IMR-90 (cell line): ENCODE measurements at regions not wholly inside any gene's neighbourhood (a gene's known extent, or its start where the extent isn't known, plus 50 kb on each side); places are given as distances from the start of the nearest gene placed in this dataset.

Source experiments
- ATAC-seq: fragments of 200-7000 bp; cut with Tn5 transposase; 2 replicates; pipeline ENCODE4 v1.9.1; 2020; ENCODE audit warnings: low read depth, mild to moderate bottlenecking, moderate library complexity
- BruUV-seq: library from RNA; stranded (reverse); fragments of 400-500 nt; replicated peaks from 2 replicates; lab custom pipeline; 2021; lab: Mats Ljungman, UMichigan
- CTCF ChIA-PET: fragments of 300-600 bp; formaldehyde crosslinking; extraction: SDS; loops from one replicate; lab custom pipeline; 2021; ENCODE audit warnings: antibody characterized with exemption; lab: Yijun Ruan, JAX
- POLR2A ChIA-PET: fragments of 300-600 bp; sonication (Branson Sonifier 250); formaldehyde crosslinking; loops from one replicate; lab custom pipeline; 2022; ENCODE audit warnings: antibody characterized with exemption; ENCODE audit not compliant: unreplicated experiment; lab: Charles Lee
- DNase-seq: peaks from one replicate; pipeline ENCODE4 v3.0.0; 2013
- H2AFZ ChIP-seq: replicated peaks from 2 replicates; pipeline ENCODE3; 2013; ENCODE audit warnings: low read length, mild to moderate bottlenecking; ENCODE audit not compliant: poor library complexity
- H2AK5ac ChIP-seq: 2 replicates; pipeline ENCODE4 v1.6.1; 2013; ENCODE audit warnings: low read depth, low read length, inconsistent platforms
- H2AK9ac ChIP-seq: replicated peaks from 2 replicates; pipeline ENCODE3; 2013; ENCODE audit warnings: mild to moderate bottlenecking, low read depth, low read length, moderate library complexity; ENCODE audit not compliant: poor library complexity
- H2BK120ac ChIP-seq: 2 replicates; pipeline ENCODE4 v1.6.1; 2013; ENCODE audit warnings: low read depth, low read length, inconsistent platforms
- H2BK15ac ChIP-seq: 3 replicates; pipeline ENCODE4 v1.6.1; 2013; ENCODE audit warnings: low read depth, low read length, inconsistent platforms
- H2BK20ac ChIP-seq: 2 replicates; pipeline ENCODE4 v1.6.1; 2013; ENCODE audit warnings: low read depth, mild to moderate bottlenecking, inconsistent platforms, low read length, moderate library complexity
- H2BK5ac ChIP-seq: 2 replicates; pipeline ENCODE4 v1.6.1; 2013; ENCODE audit warnings: mild to moderate bottlenecking, low read depth, low read length, inconsistent platforms; ENCODE audit not compliant: poor library complexity, severe bottlenecking
- H3K14ac ChIP-seq: replicated peaks from 2 replicates; pipeline ENCODE4 v1.6.1; 2013; ENCODE audit warnings: low read depth, low read length, inconsistent platforms
- H3K18ac ChIP-seq: 2 replicates; pipeline ENCODE4 v1.6.1; 2013; ENCODE audit warnings: low read depth, low read length, control low read depth
- H3K23ac ChIP-seq: 2 replicates; pipeline ENCODE4 v1.6.1; 2013; ENCODE audit warnings: low read depth, low read length, inconsistent platforms
- H3K27ac ChIP-seq: 2 replicates; pipeline ENCODE4 v1.5.1; 2013; ENCODE audit warnings: mild to moderate bottlenecking, control low read depth, low read length; ENCODE audit not compliant: insufficient read depth
- H3K27me3 ChIP-seq: 2 replicates; pipeline ENCODE4 v1.6.1; 2013; ENCODE audit warnings: low read length; ENCODE audit not compliant: control insufficient read depth, insufficient read depth
- H3K36me3 ChIP-seq: 2 replicates; pipeline ENCODE4 v1.6.1; 2013; ENCODE audit warnings: low read length, mixed read lengths; ENCODE audit not compliant: control insufficient read depth, insufficient read depth
- H3K4ac ChIP-seq: 2 replicates; pipeline ENCODE4 v1.6.1; 2013; ENCODE audit warnings: low read depth, low read length, inconsistent platforms
- H3K4me1 ChIP-seq: 2 replicates; pipeline ENCODE4 v1.6.1; 2013; ENCODE audit warnings: low read length, mixed read lengths; ENCODE audit not compliant: control insufficient read depth, insufficient read depth
- H3K4me2 ChIP-seq: 2 replicates; pipeline ENCODE4 v1.6.1; 2013; ENCODE audit warnings: low read depth, mild to moderate bottlenecking, control low read depth, low read length, moderate library complexity
- H3K4me3 ChIP-seq: 2 replicates; pipeline ENCODE4 v1.5.1; 2013; ENCODE audit warnings: low read depth, mild to moderate bottlenecking, control low read depth, low read length, moderate library complexity; ENCODE audit not compliant: insufficient read depth
- H3K56ac ChIP-seq: 2 replicates; pipeline ENCODE4 v1.6.1; 2013; ENCODE audit warnings: low read length, inconsistent platforms; ENCODE audit not compliant: insufficient read depth; ENCODE audit errors: extremely low read depth
- H3K79me1 ChIP-seq, 2 experiments: 2 replicates each; pipeline ENCODE4 v1.6.1; 2013; ENCODE audit warnings: low read length in 2 of 2, inconsistent platforms in 1 of 2, low read depth in 1 of 2
- H3K9ac ChIP-seq: 2 replicates; pipeline ENCODE4 v1.6.1; 2013; ENCODE audit warnings: low read depth, low read length, control low read depth
- H3K9me1 ChIP-seq: 2 replicates; pipeline ENCODE4 v1.6.1; 2013; ENCODE audit warnings: low read length, inconsistent platforms; ENCODE audit not compliant: insufficient read depth
- H3K9me3 ChIP-seq: 2 replicates; pipeline ENCODE4 v1.6.1; 2013; ENCODE audit warnings: low read length; ENCODE audit not compliant: control insufficient read depth, insufficient read depth
- H4K20me1 ChIP-seq: 2 replicates; pipeline ENCODE4 v1.6.1; 2013; ENCODE audit warnings: low read length, inconsistent platforms; ENCODE audit not compliant: insufficient read depth
- H4K5ac ChIP-seq: 2 replicates; pipeline ENCODE4 v1.6.1; 2013; ENCODE audit warnings: mild to moderate bottlenecking, low read depth, low read length, control low read depth
- H4K8ac ChIP-seq, 2 experiments: 2 replicates each; pipeline ENCODE4 v1.6.1; 2013; ENCODE audit warnings: low read depth in 2 of 2, low read length in 2 of 2, control low read depth in 1 of 2, inconsistent platforms in 1 of 2
- H4K91ac ChIP-seq: 2 replicates; pipeline ENCODE4 v1.6.1; 2013; ENCODE audit warnings: low read depth, low read length, inconsistent platforms; ENCODE audit not compliant: insufficient read depth
- CEBPB ChIP-seq: IDR thresholded peaks from 2 replicates; pipeline ENCODE4 v1.6.1; 2012; ENCODE audit warnings: low read depth, low read length, improper control_type of control experiment
- FOS ChIP-seq: fragments of 150-350 bp; IDR thresholded peaks from 2 replicates; pipeline ENCODE4 v1.6.1; 2016; ENCODE audit warnings: low read depth, low read length
- MAFK ChIP-seq: IDR thresholded peaks from 2 replicates; pipeline ENCODE4 v1.6.1; 2012; ENCODE audit warnings: low read depth, low read length, improper control_type of control experiment
- MAZ ChIP-seq: IDR thresholded peaks from 2 replicates; pipeline ENCODE4 v1.6.1; 2012; ENCODE audit warnings: low read depth, mild to moderate bottlenecking, low read length, improper control_type of control experiment, moderate library complexity, borderline replicate concordance
- MXI1 ChIP-seq: IDR thresholded peaks from 2 replicates; pipeline ENCODE4 v1.6.1; 2012; ENCODE audit warnings: low read depth, mild to moderate bottlenecking, low read length, moderate library complexity, borderline replicate concordance
- NFE2L2 ChIP-seq: fragments of 150-350 bp; IDR thresholded peaks from 2 replicates; pipeline ENCODE4 v1.6.1; 2016; ENCODE audit warnings: low read depth, mild to moderate bottlenecking, low read length
- POLR2A ChIP-seq: IDR thresholded peaks from 2 replicates; pipeline ENCODE4 v1.6.1; 2012; ENCODE audit warnings: mild to moderate bottlenecking, low read depth, low read length
- RCOR1 ChIP-seq: IDR thresholded peaks from 2 replicates; pipeline ENCODE4 v1.6.1; 2012; ENCODE audit warnings: mild to moderate bottlenecking, low read length, improper control_type of control experiment; ENCODE audit not compliant: insufficient replicate concordance
- RFX5 ChIP-seq: IDR thresholded peaks from 2 replicates; pipeline ENCODE4 v1.8.0; 2012; ENCODE audit warnings: low read depth, mild to moderate bottlenecking, low read length, moderate library complexity
- SMC3 ChIP-seq: fragments of 150-350 bp; IDR thresholded peaks from 2 replicates; pipeline ENCODE4 v1.6.1; 2016; ENCODE audit warnings: low read depth, mild to moderate bottlenecking, antibody characterized with exemption, low read length, moderate library complexity
- WGBS, 2 experiments: methylation state at CpG; one replicate each; pipeline versions ENCODE4 v1.1.5 to v1.1.7; 2013; ENCODE audit warnings: missing lambda C conversion rate in 2 of 2; ENCODE audit not compliant: insufficient read length in 1 of 2; ENCODE audit errors: extremely low coverage in 2 of 2; 5-methylcytosine and 5-hydroxymethylcytosine counted together
- dilution Hi-C: fragments of 300-500 bp; cut with HindIII; formaldehyde crosslinking; loops from one replicate; pipeline ENCODE4 v1.14.3; 2018; ENCODE audit warnings: low sequenced_read_pairs; ENCODE audit not compliant: unreplicated experiment
- in situ Hi-C: fragments of 300-500 bp; cut with MboI; formaldehyde crosslinking; loops from 3 replicates; pipeline ENCODE4 v1.14.3; 2019; ENCODE audit warnings: low sequenced_read_pairs, inconsistent platforms, mixed read lengths
- intact Hi-C: fragments of 100-400 bp; cut with micrococcal nuclease; formaldehyde crosslinking; loops from 2 replicates; pipeline ENCODE4 v1.10.0; 2022

DNA sequence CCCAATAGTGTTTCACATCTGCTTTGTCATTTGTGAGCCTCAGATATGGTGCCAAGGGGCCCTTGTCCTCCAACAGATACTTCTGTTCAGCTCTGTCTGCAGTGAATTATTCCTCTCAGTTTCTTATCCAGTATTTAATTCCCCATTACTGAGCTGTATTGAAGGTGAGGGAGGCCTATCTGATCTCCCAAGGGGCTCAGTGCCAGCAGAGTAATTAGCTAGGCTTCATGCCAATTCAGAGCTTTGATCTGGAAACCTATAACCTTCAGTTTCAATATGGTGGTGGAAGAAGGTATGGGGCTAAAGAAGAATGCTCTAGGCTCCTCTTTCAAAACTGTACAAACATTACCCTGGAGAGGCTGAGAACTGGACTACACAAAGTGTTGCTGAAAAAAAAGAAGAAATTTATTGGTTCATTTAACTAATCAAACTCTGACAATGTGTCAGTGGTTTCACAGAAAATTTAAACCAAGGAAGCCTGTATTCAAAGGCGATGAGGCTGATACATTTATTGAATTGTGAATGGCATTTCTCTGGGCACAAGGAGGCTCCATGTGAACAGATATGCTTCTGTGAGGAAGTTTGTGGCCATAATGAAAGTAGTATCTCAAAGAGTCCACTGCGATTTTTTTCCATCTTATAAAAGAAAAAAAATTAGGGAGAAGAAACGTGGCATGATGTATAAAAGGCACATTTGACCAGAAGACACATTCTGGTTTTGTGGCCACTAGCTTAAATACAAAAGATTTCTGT lies 397.8 kb downstream of the TLE4 start:
- Histone ChIP-seq H3K18ac (no peak overlapping the region), H2AK5ac (no peak overlapping the region), H3K4ac (no peak overlapping the region), H3K14ac (no peak overlapping the region), H2AK9ac (no peak overlapping the region), H2AFZ (no peak overlapping the region), H3K56ac (no peak overlapping the region), H3K4me2 (no peak overlapping the region), H4K5ac (no peak overlapping the region), H3K4me1 (no peaks in the 10 kb centered on the region), H3K36me3 (no peaks in the 10 kb centered on the region), H4K91ac (no peak overlapping the region), H3K23ac (no peak overlapping the region), H4K20me1 (no peaks in the 10 kb centered on the region), H2BK15ac (no peak overlapping the region), H3K9ac (no peak overlapping the region), H3K27me3 (peaks cover 16% of the 10 kb centered on the region), H3K9me1 (no peaks in the 10 kb centered on the region), H3K79me1 (no peaks in the 10 kb centered on the region), H3K4me3 (no peak overlapping the region), H2BK120ac (no peak overlapping the region), H3K27ac (no peak overlapping the region), H2BK20ac (no peak overlapping the region), H4K8ac (no peak overlapping the region), H3K9me3 (no peaks in the 10 kb centered on the region), H2BK5ac (no peak overlapping the region)
- in situ Hi-C loops: no loop called here
- BruUV-seq: no TSS peak
- ChIA-PET POLR2A (no interaction called here), CTCF (interaction anchor here (0.6 kb wide), 1 partner anchor 528 kb away, joined by 3 read pairs; no protein-coding TSS in a partner anchor)
- intact Hi-C loops: no loop called here
- dilution Hi-C loops: no loop called here
- DNase-seq: no peak
- no CpG with 5 or more reads among the region's 3 CpGs for WGBS, 2 experiments
- ATAC-seq: no peak
- TF ChIP-seq FOS: no peak
- TF ChIP-seq POLR2A: no peak
- TF ChIP-seq CEBPB: no peak
- TF ChIP-seq RCOR1: no peak
- TF ChIP-seq MAZ: no peak
- TF ChIP-seq MAFK: no peak
- TF ChIP-seq RFX5: no peak
- TF ChIP-seq MXI1: no peak
- no peak for TF ChIP-seq NFE2L2
- TF ChIP-seq SMC3: no peak
